HCT116 (cell line): ENCODE measurements at regions not wholly inside any gene's neighbourhood (a gene's known extent, or its start where the extent isn't known, plus 50 kb on each side); places are given as distances from the start of the nearest gene placed in this dataset.

Experiments
- ATAC-seq: fragments of 200-7000 bp; cut with Tn5 transposase; 2 replicates; pipeline ENCODE4 v1.9.1; 2020; ENCODE audit warnings: mild to moderate bottlenecking, moderate library complexity
- BruUV-seq: library from RNA; stranded (reverse); fragments of 400-500 nt; replicated peaks from 2 replicates; lab custom pipeline; 2021; lab: Mats Ljungman, UMichigan
- CTCF ChIA-PET: fragments of 300-600 bp; sonication (Branson Sonifier 250); formaldehyde crosslinking; loops from one replicate; lab custom pipeline; 2021; ENCODE audit warnings: antibody characterized with exemption; lab: Charles Lee
- POLR2A ChIA-PET: fragments of 300-600, 350-600 bp; sonication (Branson Sonifier 250); formaldehyde crosslinking; loops from one replicate; lab custom pipeline; 2021; ENCODE audit warnings: antibody characterized with exemption; lab: Charles Lee
- RAD21 ChIA-PET, 2 experiments: fragments of 300-600 bp; sonication (Branson Sonifier 250); formaldehyde crosslinking; loops; one replicate each; lab custom pipeline; 2023; ENCODE audit warnings: low total read pairs in 2 of 2; ENCODE audit not compliant: uncharacterized antibody in 2 of 2, unreplicated experiment in 2 of 2, low non-redundant PET in 1 of 2; lab: Charles Lee
- DNase-seq: peaks from one replicate; pipeline ENCODE4 v3.0.0-alpha.2; 2010; ENCODE audit warnings: low read depth, low spot score
- H2AFZ ChIP-seq: fragments of 200-600 bp; shearing (Covaris generic), sonication (generic); 2 replicates; pipeline ENCODE4 v1.6.1; 2017; ENCODE audit warnings: low read depth, mixed run types, mixed read lengths, antibody characterized with exemption, low read length; ENCODE audit not compliant: poor library complexity, severe bottlenecking
- H3K27ac ChIP-seq: 2 replicates; pipeline ENCODE4 v1.5.1; 2012; ENCODE audit warnings: low read depth, low read length
- H3K27me3 ChIP-seq: fragments of 200-600 bp; sonication (generic); 2 replicates; pipeline ENCODE4 v1.6.1; 2016; ENCODE audit warnings: mixed run types, low read length, mixed read lengths; ENCODE audit not compliant: insufficient read depth
- H3K36me3 ChIP-seq, 2 experiments: fragments of 200-500 bp in 1 of 2; fragments of 200-600 bp in 1 of 2; sonication (Bioruptor generic) in 1 of 2; sonication (generic) in 1 of 2; 2 replicates each; pipeline versions ENCODE4 v1.5.1 to v1.6.1; 2014 to 2016; ENCODE audit warnings: low read length in 2 of 2, inconsistent platforms in 1 of 2, mixed read lengths in 1 of 2, mixed run types in 1 of 2; ENCODE audit not compliant: insufficient read depth in 2 of 2, control insufficient read depth in 1 of 2
- H3K4me1 ChIP-seq, 2 experiments: fragments of 200-600 bp in 1 of 2; sonication (generic) in 1 of 2; 2 replicates each; pipeline versions ENCODE4 v1.5.1 to v1.6.1; 2012 to 2017; ENCODE audit warnings: low read length in 2 of 2, inconsistent platforms in 1 of 2, mild to moderate bottlenecking in 1 of 2, mixed read lengths in 1 of 2, mixed run types in 1 of 2, moderate library complexity in 1 of 2; ENCODE audit not compliant: insufficient read depth in 2 of 2, control insufficient read depth in 1 of 2
- H3K4me2 ChIP-seq: fragments of 200-600 bp; sonication (generic); 2 replicates; pipeline ENCODE4 v1.6.1; 2017; ENCODE audit warnings: mixed run types, low read length, mixed read lengths
- H3K4me3 ChIP-seq, 2 experiments: fragments of 200-600 bp in 1 of 2; sonication (generic) in 1 of 2; replicated peaks in 1 of 2; 2 replicates each; pipeline ENCODE4 v1.5.1; 2011 to 2016; ENCODE audit warnings: low read length in 2 of 2, control low read depth in 1 of 2, low read depth in 1 of 2, mild to moderate bottlenecking in 1 of 2, mixed read lengths in 1 of 2, mixed run types in 1 of 2
- H3K79me2 ChIP-seq: fragments of 200-600 bp; sonication (generic); 2 replicates; pipeline ENCODE4 v1.6.1; 2017; ENCODE audit warnings: mild to moderate bottlenecking, mixed run types, low read length, moderate library complexity, mixed read lengths; ENCODE audit not compliant: insufficient read depth
- H3K9ac ChIP-seq: fragments of 200-600 bp; sonication (generic); 2 replicates; pipeline ENCODE4 v1.6.1; 2016; ENCODE audit warnings: low read length, mixed read lengths
- H3K9me2 ChIP-seq: fragments of 200-600 bp; sonication (generic), shearing (Covaris generic); 2 replicates; pipeline ENCODE4 v1.6.1; 2017; ENCODE audit warnings: mixed run types, mild to moderate bottlenecking, moderate library complexity; ENCODE audit not compliant: insufficient read depth
- H3K9me3 ChIP-seq, 2 experiments: fragments of 200-500 bp in 1 of 2; fragments of 200-600 bp in 1 of 2; sonication (Bioruptor generic) in 1 of 2; sonication (generic) in 1 of 2; 2 replicates each; pipeline ENCODE4 v1.6.1; 2014 to 2017; ENCODE audit warnings: low read length in 2 of 2, mixed read lengths in 2 of 2, inconsistent platforms in 1 of 2, low read depth in 1 of 2, mild to moderate bottlenecking in 1 of 2, mixed run types in 1 of 2, moderate library complexity in 1 of 2; ENCODE audit not compliant: control insufficient read depth in 1 of 2, insufficient read depth in 1 of 2
- H4K20me1 ChIP-seq: fragments of 200-600 bp; sonication (generic), shearing (Covaris generic); 2 replicates; pipeline ENCODE4 v1.6.1; 2017; ENCODE audit warnings: mixed run types, mild to moderate bottlenecking, moderate library complexity; ENCODE audit not compliant: insufficient read depth
- FOSL1 ChIP-seq: IDR thresholded peaks from 2 replicates; pipeline ENCODE4 v1.6.1; 2012; ENCODE audit warnings: low read depth
- JUND ChIP-seq: IDR thresholded peaks from 2 replicates; pipeline ENCODE4 v1.6.1; 2012
- POLR2A ChIP-seq: IDR thresholded peaks from 2 replicates; pipeline ENCODE4 v1.7.0; 2011; ENCODE audit warnings: borderline replicate concordance; ENCODE audit not compliant: insufficient read depth, insufficient read length; ENCODE audit errors: extremely low read depth
- YY1 ChIP-seq: IDR thresholded peaks from 2 replicates; pipeline ENCODE4 v1.6.1; 2011; ENCODE audit warnings: low read length, low read depth, moderate library complexity, mild to moderate bottlenecking; ENCODE audit not compliant: insufficient replicate concordance; ENCODE audit errors: extremely low read depth
- ZNF274 ChIP-seq: fragments of 200-500 bp; sonication (Bioruptor generic); IDR thresholded peaks from 2 replicates; pipeline ENCODE4 v1.6.1; 2014; ENCODE audit warnings: mild to moderate bottlenecking, low read depth, low read length, inconsistent platforms
- intact Hi-C: fragments of 100-400 bp; cut with micrococcal nuclease; formaldehyde crosslinking; loops from 2 replicates; pipeline ENCODE4 v1.10.0; 2022
- TF ChIP-seq, protein P1 (sequence below): IDR thresholded peaks from 2 replicates; pipeline ENCODE4 v1.6.1; 2011; ENCODE audit warnings: mild to moderate bottlenecking, low read length, moderate library complexity; ENCODE audit not compliant: insufficient replicate concordance; ENCODE audit errors: extremely low read depth

DNA sequence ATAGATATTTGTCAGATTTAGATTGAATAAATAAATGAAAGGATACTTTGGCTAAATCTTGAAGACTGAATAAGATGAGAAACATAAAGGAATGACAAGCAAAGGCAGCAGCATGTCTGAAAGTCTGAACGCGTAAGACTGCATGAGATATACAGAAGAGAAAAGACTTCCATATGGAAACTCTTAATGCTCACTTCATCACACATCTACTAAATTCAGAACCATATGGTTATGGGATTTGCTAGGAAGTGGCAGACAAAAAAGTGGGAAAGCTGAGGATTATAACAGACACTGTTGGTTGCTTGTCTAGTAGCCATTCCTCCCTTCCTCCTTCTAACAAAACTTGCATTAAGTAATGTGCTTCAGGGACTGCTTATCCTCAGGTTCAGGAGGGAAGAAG is 446.7 kb downstream of the KCTD12 start:
- H3K36me3 ChIP-seq: no peaks in the 10 kb centered on the region
- TF ChIP-seq ZNF274 (no peak), YY1 (no peak), FOSL1 (no peak)
- no peaks in the 10 kb centered on the region for H4K20me1 ChIP-seq
- ChIA-PET RAD21 (no interaction called here), CTCF (no interaction called here), POLR2A (no interaction called here)
- BruUV-seq: no TSS peak
- H2AFZ ChIP-seq: no peak overlapping the region
- H3K9me3 ChIP-seq: no peaks in the 10 kb centered on the region
- no peaks in the 10 kb centered on the region for H3K9me2 ChIP-seq
- H3K9ac ChIP-seq: no peak overlapping the region
- H3K27ac ChIP-seq: no peak overlapping the region
- ATAC-seq: no peak
- H3K4me3 ChIP-seq: no peak overlapping the region
- H3K4me2 ChIP-seq: no peak overlapping the region
- no peaks in the 10 kb centered on the region for H3K4me1 ChIP-seq
- no peak for DNase-seq
- H3K27me3 ChIP-seq: no peaks in the 10 kb centered on the region
- intact Hi-C loops: no loop called here
- H3K79me2 ChIP-seq: no peaks in the 10 kb centered on the region

- H3K9me3 ChIP-seq: no peaks in the 10 kb centered on the region
- no peak overlapping the region for H3K4me2 ChIP-seq
- H3K79me2 ChIP-seq: no peaks in the 10 kb centered on the region
- no peak overlapping the region for H2AFZ ChIP-seq
- no peak overlapping the region for H3K9ac ChIP-seq
- H3K27ac ChIP-seq: no peak overlapping the region
- DNase-seq: no peak
- H4K20me1 ChIP-seq: no peaks in the 10 kb centered on the region
- no peaks in the 10 kb centered on the region for H3K36me3 ChIP-seq
- ChIA-PET CTCF (no interaction called here), POLR2A (no interaction called here), RAD21 (no interaction called here)
- no peaks in the 10 kb centered on the region for H3K9me2 ChIP-seq
- no peaks in the 10 kb centered on the region for H3K27me3 ChIP-seq
- no peak for ATAC-seq
- no peak overlapping the region for H3K4me3 ChIP-seq
- no TSS peak for BruUV-seq
- TF ChIP-seq JUND (no peak), POLR2A (no peak)
- TF ChIP-seq, protein P1, sequence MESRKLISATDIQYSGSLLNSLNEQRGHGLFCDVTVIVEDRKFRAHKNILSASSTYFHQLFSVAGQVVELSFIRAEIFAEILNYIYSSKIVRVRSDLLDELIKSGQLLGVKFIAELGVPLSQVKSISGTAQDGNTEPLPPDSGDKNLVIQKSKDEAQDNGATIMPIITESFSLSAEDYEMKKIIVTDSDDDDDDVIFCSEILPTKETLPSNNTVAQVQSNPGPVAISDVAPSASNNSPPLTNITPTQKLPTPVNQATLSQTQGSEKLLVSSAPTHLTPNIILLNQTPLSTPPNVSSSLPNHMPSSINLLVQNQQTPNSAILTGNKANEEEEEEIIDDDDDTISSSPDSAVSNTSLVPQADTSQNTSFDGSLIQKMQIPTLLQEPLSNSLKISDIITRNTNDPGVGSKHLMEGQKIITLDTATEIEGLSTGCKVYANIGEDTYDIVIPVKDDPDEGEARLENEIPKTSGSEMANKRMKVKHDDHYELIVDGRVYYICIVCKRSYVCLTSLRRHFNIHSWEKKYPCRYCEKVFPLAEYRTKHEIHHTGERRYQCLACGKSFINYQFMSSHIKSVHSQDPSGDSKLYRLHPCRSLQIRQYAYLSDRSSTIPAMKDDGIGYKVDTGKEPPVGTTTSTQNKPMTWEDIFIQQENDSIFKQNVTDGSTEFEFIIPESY: no peak
- intact Hi-C loops: no loop called here
- no peaks in the 10 kb centered on the region for H3K4me1 ChIP-seq
These were observed 448.2 kb downstream of the KCTD12 start for GRCh38 chr13:76438050-76438449.
